Caco-2 (cell line): ENCODE measurements at regions not wholly inside any gene's neighbourhood (a gene's known extent, or its start where the extent isn't known, plus 50 kb on each side); places are given as distances from the start of the nearest gene placed in this dataset.
A peak's percentile ranks its signal among the peaks of the same experiment; 100 is the strongest.

Source experiments
- BruUV-seq: library from RNA; stranded (reverse); fragments of 400-500 nt; replicated peaks from 2 replicates; lab custom pipeline; 2021; lab: Mats Ljungman, UMichigan
- CTCF ChIA-PET: fragments of 300-600 bp; sonication (Branson Sonifier 250); formaldehyde crosslinking; loops from one replicate; lab custom pipeline; 2022; ENCODE audit warnings: antibody characterized with exemption; lab: Charles Lee
- POLR2A ChIA-PET: fragments of 300-600 bp; sonication (Branson Sonifier 250); formaldehyde crosslinking; loops from one replicate; lab custom pipeline; 2022; ENCODE audit warnings: antibody characterized with exemption; lab: Charles Lee
- DNase-seq, 2 experiments: peaks; one replicate each; pipeline versions ENCODE4 v3.0.0 to v3.0.0-alpha.2; 2020 to 2022
- H3K27me3 ChIP-seq: replicated peaks from 2 replicates; pipeline ENCODE4 v1.6.0; 2011; ENCODE audit warnings: low read length; ENCODE audit not compliant: control insufficient read depth, insufficient read depth
- H3K36me3 ChIP-seq: 2 replicates; pipeline ENCODE4 v1.5.1; 2011; ENCODE audit warnings: low read length; ENCODE audit not compliant: control insufficient read depth, insufficient read depth
- H3K4me1 ChIP-seq: fragments of 250-450 bp; sonication (Bioruptor Pico); 2 replicates; pipeline ENCODE4 v1.5.1; 2020; ENCODE audit warnings: mild to moderate bottlenecking
- H3K4me3 ChIP-seq: 2 replicates; pipeline ENCODE4 v1.5.1; 2011; ENCODE audit warnings: low read depth, mild to moderate bottlenecking, control low read depth, low read length
- H3K9me3 ChIP-seq: fragments of 250-450 bp; sonication (Bioruptor Pico); 2 replicates; pipeline ENCODE4 v1.5.1; 2020; ENCODE audit warnings: mild to moderate bottlenecking, moderate library complexity
- H3K27ac Mint-ChIP-seq: one replicate; pipeline ENCODE4 v1.8.0; 2022; ENCODE audit warnings: mixed read lengths; ENCODE audit not compliant: unreplicated experiment
- H3K27me3 Mint-ChIP-seq: one replicate; pipeline ENCODE4 v1.8.0; 2022; ENCODE audit warnings: mixed read lengths; ENCODE audit not compliant: insufficient read depth, unreplicated experiment
- H3K36me3 Mint-ChIP-seq: one replicate; pipeline ENCODE4 v1.8.0; 2022; ENCODE audit warnings: mild to moderate bottlenecking, mixed read lengths; ENCODE audit not compliant: insufficient read depth, unreplicated experiment
- H3K4me1 Mint-ChIP-seq: one replicate; pipeline ENCODE4 v1.8.0; 2022; ENCODE audit warnings: low read depth, mixed read lengths; ENCODE audit not compliant: unreplicated experiment
- H3K4me3 Mint-ChIP-seq: one replicate; pipeline ENCODE4 v1.8.0; 2022; ENCODE audit warnings: mild to moderate bottlenecking, moderate library complexity, mixed read lengths; ENCODE audit not compliant: unreplicated experiment
- H3K9me3 Mint-ChIP-seq: one replicate; pipeline ENCODE4 v1.8.0; 2022; ENCODE audit warnings: mixed read lengths; ENCODE audit not compliant: unreplicated experiment
- CTCF ChIP-seq, 2 experiments: fragments of 200-600 bp in 1 of 2; IDR thresholded peaks; 1 replicate in 1 of 2; 2 replicates in 1 of 2; pipeline versions ENCODE4 v1.5.1 to v1.8.0; 2011 to 2022; ENCODE audit warnings: antibody characterized with exemption in 1 of 2, control low read depth in 1 of 2, inconsistent platforms in 1 of 2, low read depth in 1 of 2, low read length in 1 of 2, mild to moderate bottlenecking in 1 of 2, moderate library complexity in 1 of 2; ENCODE audit not compliant: insufficient read depth in 1 of 2, severe bottlenecking in 1 of 2, unreplicated experiment in 1 of 2
- intact Hi-C: fragments of 100-400 bp; cut with micrococcal nuclease; formaldehyde crosslinking; loops from one replicate; pipeline ENCODE4 v1.10.0; 2022; ENCODE audit not compliant: unreplicated experiment

- no peaks in the 10 kb centered on the region for H3K27me3 ChIP-seq
- H3K4me1 ChIP-seq: peaks cover 18% of the 10 kb centered on the region
- no peaks in the 10 kb centered on the region for H3K9me3 ChIP-seq
- ChIA-PET CTCF (no interaction called here), POLR2A (no interaction called here)
- H3K27ac Mint-ChIP-seq: no peak overlapping the region
- no TSS peak for BruUV-seq
- TF ChIP-seq CTCF (IDR thresholded peaks at IDR 0.05; ENCODE audit: insufficient read depth in 1 of 2, low read depth in 1 of 2, low read length in 1 of 2, severe bottlenecking in 1 of 2, unreplicated experiment in 1 of 2): no peak
- H3K9me3 Mint-ChIP-seq: no peaks in the 10 kb centered on the region
- no peaks in the 10 kb centered on the region for H3K36me3 ChIP-seq
- intact Hi-C loops: no loop called here
- H3K4me1 Mint-ChIP-seq: peaks cover 9% of the 10 kb centered on the region
- no peak overlapping the region for H3K4me3 Mint-ChIP-seq
- peaks cover 3% of the 10 kb centered on the region for H3K27me3 Mint-ChIP-seq
- no peak overlapping the region for H3K4me3 ChIP-seq
- H3K36me3 Mint-ChIP-seq: no peaks in the 10 kb centered on the region
- no peak for DNase-seq
These were observed 72.1 kb upstream of the NANOS1 start for GRCh38 chr10:118957443-118957825.

GRCh38 chr10:118957966-118958365 lies 71.5 kb upstream of the NANOS1 start:
- H3K36me3 Mint-ChIP-seq: no peaks in the 10 kb centered on the region

GRCh38 chr10:118958559-118958958 lies 71.0 kb upstream of the NANOS1 start:
- no peak for DNase-seq
- peaks cover 16% of the 10 kb centered on the region for H3K4me1 Mint-ChIP-seq
- H3K9me3 Mint-ChIP-seq: no peaks in the 10 kb centered on the region
- no peak overlapping the region for H3K4me3 Mint-ChIP-seq
- BruUV-seq: no TSS peak
- ChIA-PET CTCF (no interaction called here), POLR2A (interaction anchor here (0.6 kb wide), 1 partner anchor 11 kb away, joined by 4 read pairs; no protein-coding TSS in a partner anchor)
- H3K27ac Mint-ChIP-seq: peak overlapping the region; percentile 55
- H3K36me3 Mint-ChIP-seq: no peaks in the 10 kb centered on the region
- Histone ChIP-seq H3K36me3 (no peaks in the 10 kb centered on the region), H3K4me3 (no peak overlapping the region), H3K9me3 (no peaks in the 10 kb centered on the region), H3K4me1 (peaks cover 24% of the 10 kb centered on the region), H3K27me3 (no peaks in the 10 kb centered on the region)
- TF ChIP-seq CTCF (IDR thresholded peaks at IDR 0.05; ENCODE audit: insufficient read depth in 1 of 2, low read depth in 1 of 2, low read length in 1 of 2, severe bottlenecking in 1 of 2, unreplicated experiment in 1 of 2): no peak
- intact Hi-C loops: no loop called here
- H3K27me3 Mint-ChIP-seq: no peaks in the 10 kb centered on the region

More at GRCh38 chr10:118957966-118958365, 71.5 kb upstream of the NANOS1 start:
- intact Hi-C loops: no loop called here
- ChIA-PET POLR2A (no interaction called here), CTCF (no interaction called here)
- no peaks in the 10 kb centered on the region for H3K9me3 ChIP-seq
- H3K4me3 ChIP-seq: no peak overlapping the region
- no peak overlapping the region for H3K27ac Mint-ChIP-seq
- no peak for DNase-seq
- no peak overlapping the region for H3K4me3 Mint-ChIP-seq
- peaks cover 14% of the 10 kb centered on the region for H3K4me1 Mint-ChIP-seq
- H3K27me3 ChIP-seq: no peaks in the 10 kb centered on the region
- peaks cover 3% of the 10 kb centered on the region for H3K27me3 Mint-ChIP-seq
- no peaks in the 10 kb centered on the region for H3K9me3 Mint-ChIP-seq
- BruUV-seq: no TSS peak
- no peak for TF ChIP-seq CTCF (IDR thresholded peaks at IDR 0.05; ENCODE audit: insufficient read depth in 1 of 2, low read depth in 1 of 2, low read length in 1 of 2, severe bottlenecking in 1 of 2, unreplicated experiment in 1 of 2)
- no peaks in the 10 kb centered on the region for H3K36me3 ChIP-seq
- peaks cover 24% of the 10 kb centered on the region for H3K4me1 ChIP-seq
